ENCODE measurements at regions not wholly inside any gene's neighbourhood (a gene's known extent, or its start where the extent isn't known, plus 50 kb on each side); places are given as distances from the start of the nearest gene placed in this dataset.

- no peak overlapping the region for H3K4me2 ChIP-seq (ENCODE audit: low read depth, low read length)
- no peaks in the 10 kb centered on the region for H3K27me3 ChIP-seq (replicated peaks; ENCODE audit: insufficient read depth, low read length)
- DNase-seq = no peak
- H3K9me3 ChIP-seq (replicated peaks; ENCODE audit: insufficient read depth, low read length) = no peaks in the 10 kb centered on the region
- H3K9me2 ChIP-seq (replicated peaks; ENCODE audit: insufficient read depth, low read length) = no peaks in the 10 kb centered on the region
- H3K36me3 ChIP-seq (replicated peaks; ENCODE audit: insufficient read depth, low read length) = no peaks in the 10 kb centered on the region
- H3K9ac ChIP-seq (ENCODE audit: low read length) = no peak overlapping the region
- H3K4me3 ChIP-seq (ENCODE audit: low read length) = no peak overlapping the region
- no peak overlapping the region for H2AFZ ChIP-seq (ENCODE audit: low read length)
- no peaks in the 10 kb centered on the region for H4K20me1 ChIP-seq (ENCODE audit: insufficient read depth, low read length)
- no peaks in the 10 kb centered on the region for H3K4me1 ChIP-seq (ENCODE audit: low read length)
- H3K27ac ChIP-seq (ENCODE audit: low read length) = no peak overlapping the region
- TF ChIP-seq EZH2phosphoT487 (IDR thresholded peaks at IDR 0.05; ENCODE audit: low read length) (no peak), CTCF (IDR thresholded peaks at IDR 0.05; ENCODE audit: low read length) (no peak), EZH2 (optimal IDR thresholded peaks at IDR 0.05; ENCODE audit: low read depth, low read length) (no peak)
- no peaks in the 10 kb centered on the region for H3F3A ChIP-seq (ENCODE audit: insufficient read depth, low read length)
- H3K79me2 ChIP-seq (ENCODE audit: low read length) = no peaks in the 10 kb centered on the region
Measured at GRCh38 chr6:114906096-114906495, 563.3 kb upstream of the HS3ST5 start.

- Histone ChIP-seq H3K4me3 (ENCODE audit: low read length) (no peak overlapping the region), H3K27ac (ENCODE audit: low read length) (no peak overlapping the region), H3K9ac (ENCODE audit: low read length) (no peak overlapping the region), H3K36me3 (replicated peaks; ENCODE audit: insufficient read depth, low read length) (no peaks in the 10 kb centered on the region), H3K9me3 (replicated peaks; ENCODE audit: insufficient read depth, low read length) (no peaks in the 10 kb centered on the region), H4K20me1 (ENCODE audit: insufficient read depth, low read length) (no peaks in the 10 kb centered on the region), H3K79me2 (ENCODE audit: low read length) (no peaks in the 10 kb centered on the region), H3K4me2 (ENCODE audit: low read depth, low read length) (no peak overlapping the region), H2AFZ (ENCODE audit: low read length) (no peak overlapping the region), H3K4me1 (ENCODE audit: low read length) (no peaks in the 10 kb centered on the region), H3K27me3 (replicated peaks; ENCODE audit: insufficient read depth, low read length) (no peaks in the 10 kb centered on the region), H3K9me2 (replicated peaks; ENCODE audit: insufficient read depth, low read length) (no peaks in the 10 kb centered on the region), H3F3A (ENCODE audit: insufficient read depth, low read length) (no peaks in the 10 kb centered on the region)
- DNase-seq = no peak
- TF ChIP-seq EZH2phosphoT487 (IDR thresholded peaks at IDR 0.05; ENCODE audit: low read length) (no peak), CTCF (IDR thresholded peaks at IDR 0.05; ENCODE audit: low read length) (no peak), EZH2 (optimal IDR thresholded peaks at IDR 0.05; ENCODE audit: low read depth, low read length) (no peak)
Measured at GRCh38 chr6:114897536-114897935, 554.7 kb upstream of the HS3ST5 start.

- H3K36me3 ChIP-seq (replicated peaks; ENCODE audit: insufficient read depth, low read length) = no peaks in the 10 kb centered on the region
- no peak overlapping the region for H3K9ac ChIP-seq (ENCODE audit: low read length)
- H2AFZ ChIP-seq (ENCODE audit: low read length) = no peak overlapping the region
- no peaks in the 10 kb centered on the region for H3F3A ChIP-seq (ENCODE audit: insufficient read depth, low read length)
- no peaks in the 10 kb centered on the region for H3K4me1 ChIP-seq (ENCODE audit: low read length)
- DNase-seq = no peak
- H3K9me2 ChIP-seq (replicated peaks; ENCODE audit: insufficient read depth, low read length) = no peaks in the 10 kb centered on the region
- no peaks in the 10 kb centered on the region for H3K9me3 ChIP-seq (replicated peaks; ENCODE audit: insufficient read depth, low read length)
- no peak overlapping the region for H3K4me3 ChIP-seq (ENCODE audit: low read length)
- no peaks in the 10 kb centered on the region for H3K79me2 ChIP-seq (ENCODE audit: low read length)
- no peaks in the 10 kb centered on the region; the same call in 1 of the 2 replicates for H4K20me1 ChIP-seq (ENCODE audit: insufficient read depth, low read length)
- H3K4me2 ChIP-seq (ENCODE audit: low read depth, low read length) = no peak overlapping the region
- H3K27me3 ChIP-seq (replicated peaks; ENCODE audit: insufficient read depth, low read length) = no peaks in the 10 kb centered on the region
- no peak overlapping the region for H3K27ac ChIP-seq (ENCODE audit: low read length)
- TF ChIP-seq CTCF (IDR thresholded peaks at IDR 0.05; ENCODE audit: low read length) (no peak), EZH2 (optimal IDR thresholded peaks at IDR 0.05; ENCODE audit: low read depth, low read length) (no peak), EZH2phosphoT487 (IDR thresholded peaks at IDR 0.05; ENCODE audit: low read length) (no peak)
Measured at GRCh38 chr6:114892211-114892610, 549.4 kb upstream of the HS3ST5 start.
